ENCODE measurements at regions not wholly inside any gene's neighbourhood (a gene's known extent, or its start where the extent isn't known, plus 50 kb on each side); places are given as distances from the start of the nearest gene placed in this dataset.

- H3K9me3 Mint-ChIP-seq: peaks cover 14% of the 10 kb centered on the region
- H3K27ac Mint-ChIP-seq: no peak overlapping the region
- intact Hi-C loops (cut with micrococcal nuclease): no loop called here
- H3K36me3 Mint-ChIP-seq (ENCODE audit: low read depth): no peaks in the 10 kb centered on the region
- no peaks in the 10 kb centered on the region for H3K4me1 Mint-ChIP-seq (ENCODE audit: low read depth)
- H3K27me3 Mint-ChIP-seq: no peaks in the 10 kb centered on the region
- H3K4me3 Mint-ChIP-seq: no peak overlapping the region
These were observed 1091.1 kb upstream of the GJE1 start for GRCh38 chr6:141041596-141042087.

- Mint-ChIP-seq H3K4me3 (no peak overlapping the region), H3K4me1 (ENCODE audit: low read depth) (no peaks in the 10 kb centered on the region), H3K27ac (no peak overlapping the region), H3K27me3 (no peaks in the 10 kb centered on the region), H3K9me3 (peaks cover 6% of the 10 kb centered on the region), H3K36me3 (ENCODE audit: low read depth) (no peaks in the 10 kb centered on the region)
- intact Hi-C loops (cut with micrococcal nuclease): no loop called here
These were observed 1097.2 kb upstream of the GJE1 start for GRCh38 chr6:141035312-141036200.

- H3K27me3 Mint-ChIP-seq: no peaks in the 10 kb centered on the region
- H3K4me3 Mint-ChIP-seq: no peak overlapping the region
- no peaks in the 10 kb centered on the region for H3K4me1 Mint-ChIP-seq (ENCODE audit: low read depth)
- no peak overlapping the region for H3K27ac Mint-ChIP-seq
- H3K36me3 Mint-ChIP-seq (ENCODE audit: low read depth): no peaks in the 10 kb centered on the region
- intact Hi-C loops (cut with micrococcal nuclease): no loop called here
- no peaks in the 10 kb centered on the region for H3K9me3 Mint-ChIP-seq
These were observed 1099.6 kb upstream of the GJE1 start for GRCh38 chr6:141033101-141033500.

- Mint-ChIP-seq H3K4me3 (no peak overlapping the region), H3K36me3 (ENCODE audit: low read depth) (no peaks in the 10 kb centered on the region), H3K27me3 (no peaks in the 10 kb centered on the region), H3K27ac (no peak overlapping the region), H3K9me3 (no peaks in the 10 kb centered on the region), H3K4me1 (ENCODE audit: low read depth) (no peaks in the 10 kb centered on the region)
- intact Hi-C loops (cut with micrococcal nuclease): no loop called here
These were observed 1102.8 kb upstream of the GJE1 start for GRCh38 chr6:141029908-141030307.

- intact Hi-C loops (cut with micrococcal nuclease): no loop called here
- Mint-ChIP-seq H3K4me3 (no peak overlapping the region), H3K27me3 (no peaks in the 10 kb centered on the region), H3K27ac (no peak overlapping the region), H3K4me1 (ENCODE audit: low read depth) (no peaks in the 10 kb centered on the region), H3K36me3 (ENCODE audit: low read depth) (no peaks in the 10 kb centered on the region), H3K9me3 (peaks cover 7% of the 10 kb centered on the region)
These were observed 1103.9 kb upstream of the GJE1 start for GRCh38 chr6:141028791-141029280.

- H3K36me3 Mint-ChIP-seq (ENCODE audit: low read depth): no peaks in the 10 kb centered on the region
- H3K27ac Mint-ChIP-seq: no peak overlapping the region
- no peak overlapping the region for H3K4me3 Mint-ChIP-seq
- no peaks in the 10 kb centered on the region for H3K4me1 Mint-ChIP-seq (ENCODE audit: low read depth)
- H3K9me3 Mint-ChIP-seq: peaks cover 17% of the 10 kb centered on the region
- no peaks in the 10 kb centered on the region for H3K27me3 Mint-ChIP-seq
- intact Hi-C loops (cut with micrococcal nuclease): no loop called here
These were observed 1106.2 kb upstream of the GJE1 start for GRCh38 chr6:141026504-141026903.

GRCh38 chr6:141024526-141024925, 1108.2 kb upstream of the GJE1 start:
- intact Hi-C loops (cut with micrococcal nuclease): no loop called here
- no peaks in the 10 kb centered on the region for H3K4me1 Mint-ChIP-seq (ENCODE audit: low read depth)
- peaks cover 17% of the 10 kb centered on the region for H3K9me3 Mint-ChIP-seq
- no peaks in the 10 kb centered on the region for H3K36me3 Mint-ChIP-seq (ENCODE audit: low read depth)
- no peaks in the 10 kb centered on the region for H3K27me3 Mint-ChIP-seq
- no peak overlapping the region for H3K27ac Mint-ChIP-seq
- no peak overlapping the region for H3K4me3 Mint-ChIP-seq

GRCh38 chr6:141017941-141018340, 1114.8 kb upstream of the GJE1 start:
- Mint-ChIP-seq H3K4me3 (no peak overlapping the region), H3K9me3 (peaks cover 19% of the 10 kb centered on the region), H3K4me1 (ENCODE audit: low read depth) (no peaks in the 10 kb centered on the region), H3K36me3 (ENCODE audit: low read depth) (no peaks in the 10 kb centered on the region), H3K27me3 (no peaks in the 10 kb centered on the region), H3K27ac (no peak overlapping the region)
- intact Hi-C loops (cut with micrococcal nuclease): no loop called here

GRCh38 chr6:141000917-141001316, 1131.8 kb upstream of the GJE1 start:
- intact Hi-C loops (cut with micrococcal nuclease): no loop called here
- no peaks in the 10 kb centered on the region for H3K4me1 Mint-ChIP-seq (ENCODE audit: low read depth)

GRCh38 chr6:140993515-140993914, 1139.2 kb upstream of the GJE1 start:
- Mint-ChIP-seq H3K36me3 (ENCODE audit: low read depth) (no peaks in the 10 kb centered on the region), H3K4me3 (no peak overlapping the region), H3K4me1 (ENCODE audit: low read depth) (no peaks in the 10 kb centered on the region), H3K27me3 (no peaks in the 10 kb centered on the region), H3K27ac (no peak overlapping the region), H3K9me3 (no peaks in the 10 kb centered on the region)
- intact Hi-C loops (cut with micrococcal nuclease): no loop called here

More at GRCh38 chr6:141000917-141001316, 1131.8 kb upstream of the GJE1 start:
- no peak overlapping the region for H3K4me3 Mint-ChIP-seq
- no peaks in the 10 kb centered on the region for H3K36me3 Mint-ChIP-seq (ENCODE audit: low read depth)
- no peak overlapping the region for H3K27ac Mint-ChIP-seq
- no peaks in the 10 kb centered on the region for H3K9me3 Mint-ChIP-seq
- H3K27me3 Mint-ChIP-seq: no peaks in the 10 kb centered on the region

- no peaks in the 10 kb centered on the region for H3K27me3 Mint-ChIP-seq
- H3K4me1 Mint-ChIP-seq (ENCODE audit: low read depth): no peaks in the 10 kb centered on the region
These were observed 1140.0 kb upstream of the GJE1 start for GRCh38 chr6:140992678-140993077.

GRCh38 chr6:140988780-140989179, 1143.9 kb upstream of the GJE1 start:
- no peaks in the 10 kb centered on the region for H3K36me3 Mint-ChIP-seq (ENCODE audit: low read depth)
- intact Hi-C loops (cut with micrococcal nuclease): no loop called here
- H3K27me3 Mint-ChIP-seq: no peaks in the 10 kb centered on the region

More at GRCh38 chr6:140992678-140993077, 1140.0 kb upstream of the GJE1 start:
- Mint-ChIP-seq H3K27ac (no peak overlapping the region), H3K4me3 (no peak overlapping the region), H3K9me3 (no peaks in the 10 kb centered on the region), H3K36me3 (ENCODE audit: low read depth) (no peaks in the 10 kb centered on the region)
- intact Hi-C loops (cut with micrococcal nuclease): no loop called here

GRCh38 chr6:140987364-140988155, 1145.2 kb upstream of the GJE1 start:
- H3K36me3 Mint-ChIP-seq (ENCODE audit: low read depth): no peaks in the 10 kb centered on the region
- intact Hi-C loops (cut with micrococcal nuclease): no loop called here
- no peaks in the 10 kb centered on the region for H3K9me3 Mint-ChIP-seq
- no peaks in the 10 kb centered on the region for H3K4me1 Mint-ChIP-seq (ENCODE audit: low read depth)
- H3K27ac Mint-ChIP-seq: no peak overlapping the region
- H3K4me3 Mint-ChIP-seq: no peak overlapping the region
- H3K27me3 Mint-ChIP-seq: no peaks in the 10 kb centered on the region

More at GRCh38 chr6:140988780-140989179, 1143.9 kb upstream of the GJE1 start:
- Mint-ChIP-seq H3K4me1 (ENCODE audit: low read depth) (no peaks in the 10 kb centered on the region), H3K4me3 (no peak overlapping the region), H3K27ac (no peak overlapping the region), H3K9me3 (no peaks in the 10 kb centered on the region)

GRCh38 chr6:140985679-140986275, 1146.9 kb upstream of the GJE1 start:
- no peaks in the 10 kb centered on the region for H3K4me1 Mint-ChIP-seq (ENCODE audit: low read depth)
- no peaks in the 10 kb centered on the region for H3K36me3 Mint-ChIP-seq (ENCODE audit: low read depth)
- intact Hi-C loops (cut with micrococcal nuclease): no loop called here
- H3K27ac Mint-ChIP-seq: no peak overlapping the region
- no peaks in the 10 kb centered on the region for H3K9me3 Mint-ChIP-seq
- no peaks in the 10 kb centered on the region for H3K27me3 Mint-ChIP-seq
- H3K4me3 Mint-ChIP-seq: no peak overlapping the region

Measured in dendritic cell treated with granulocyte-macrophage colony-stimulating factor and Interleukin-4, amounts not matched to agents 40 ng/mL and 50 ng/mL, for 4 days (primary cell).